Hepatocyte (in vitro differentiated cells): ENCODE measurements at regions not wholly inside any gene's neighbourhood (a gene's known extent, or its start where the extent isn't known, plus 50 kb on each side); places are given as distances from the start of the nearest gene placed in this dataset.

Source experiments
- CTCF ChIP-seq: fragments of 200-600 bp; sonication (generic); IDR thresholded peaks from 2 replicates; pipeline ENCODE4 v1.5.1; 2016; ENCODE audit warnings: antibody characterized with exemption, mild to moderate bottlenecking; ENCODE audit not compliant: poor library complexity
- EZH2 ChIP-seq: fragments of 200-600 bp; sonication (generic); IDR thresholded peaks from 2 replicates; pipeline ENCODE4 v1.6.1; 2016; ENCODE audit warnings: antibody characterized with exemption, mild to moderate bottlenecking, borderline replicate concordance
- EZH2phosphoT487 ChIP-seq: fragments of 200-600 bp; sonication (generic); IDR thresholded peaks from one replicate; pipeline ENCODE4 v1.6.1; 2018; ENCODE audit warnings: antibody characterized with exemption, mild to moderate bottlenecking, low read depth, moderate library complexity; ENCODE audit not compliant: unreplicated experiment, severe bottlenecking

GRCh38 chr18:56492136-56492535 lies 146.3 kb downstream of the TXNL1 start:
- no peak for TF ChIP-seq CTCF
- no peak for TF ChIP-seq EZH2
- no peak for TF ChIP-seq EZH2phosphoT487
